ENCODE measurements at regions not wholly inside any gene's neighbourhood (a gene's known extent, or its start where the extent isn't known, plus 50 kb on each side); places are given as distances from the start of the nearest gene placed in this dataset.

- Mint-ChIP-seq H3K9me3 (peaks cover 0 to 2% (median 0%) of the 10 kb centered on the region in 8 donors), H3K27me3 (peaks cover 0 to 4% of the 10 kb centered on the region in 2 donors), H3K4me3 (no peak overlapping the region), H3K4me1 (no peaks in the 10 kb centered on the region), H3K27ac (no peak overlapping the region), H3K36me3 (no peaks in the 10 kb centered on the region)
- intact Hi-C loops (cut with micrococcal nuclease) = no loop called here
- H3K4me3 ChIP-seq (ENCODE audit: low read length in 2 of 2) = no peak overlapping the region
- H3K36me3 ChIP-seq (ENCODE audit: insufficient read depth, low read length) = no peaks in the 10 kb centered on the region
- H3K27ac ChIP-seq (ENCODE audit: low read depth, low read length) = no peak overlapping the region
- POLR2A ChIA-PET (ENCODE audit: partially characterized antibody) = no interaction called here
- H3K9me3 ChIP-seq (ENCODE audit: control insufficient read depth in 1 of 2, low read length in 2 of 2) = no peaks in the 10 kb centered on the region
- no peaks in the 10 kb centered on the region for H3K4me1 ChIP-seq (ENCODE audit: insufficient read depth, low read length)
- CTCF ChIA-PET (ENCODE audit: partially characterized antibody) = no interaction called here
- no peak for DNase-seq
- no peaks in the 10 kb centered on the region for H3K27me3 ChIP-seq (ENCODE audit: insufficient read depth, low read length)
Observed at GRCh38 chr1:98196012-98196411, 275.2 kb upstream of the DPYD start.

DNA sequence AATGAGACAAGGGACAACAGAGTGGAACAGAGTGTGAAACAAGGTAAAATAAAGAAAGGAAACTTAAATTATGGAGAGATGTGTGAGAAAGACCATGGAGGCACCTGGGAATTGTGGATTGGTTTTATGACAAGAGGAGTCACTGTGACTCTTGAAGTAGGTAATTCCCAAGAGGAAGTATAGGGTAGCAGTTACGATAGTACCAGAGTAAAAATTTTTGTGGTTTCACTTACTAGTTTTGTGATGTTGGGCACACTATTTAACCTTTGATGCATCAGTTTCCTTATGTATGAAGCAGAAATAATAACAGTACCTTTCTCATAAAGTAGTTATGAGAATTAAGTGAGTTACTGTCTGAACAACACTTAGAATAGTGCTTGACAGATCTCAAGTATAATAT, 267.9 kb upstream of the DPYD start:
- POLR2A ChIA-PET (ENCODE audit: partially characterized antibody) = no interaction called here
- Mint-ChIP-seq H3K4me3 (no peak overlapping the region), H3K27ac (no peak overlapping the region), H3K27me3 (peaks cover 0 to 3% of the 10 kb centered on the region in 2 donors), H3K4me1 (no peaks in the 10 kb centered on the region), H3K36me3 (no peaks in the 10 kb centered on the region), H3K9me3 (no peaks in the 10 kb centered on the region)
- intact Hi-C loops (cut with micrococcal nuclease) = no loop called here
- no peaks in the 10 kb centered on the region for H3K4me1 ChIP-seq (ENCODE audit: insufficient read depth, low read length)
- CTCF ChIA-PET (ENCODE audit: partially characterized antibody) = no interaction called here
- DNase-seq = no peak
- H3K27me3 ChIP-seq (ENCODE audit: insufficient read depth, low read length) = no peaks in the 10 kb centered on the region
- H3K4me3 ChIP-seq (ENCODE audit: low read length in 2 of 2) = no peak overlapping the region
- H3K9me3 ChIP-seq (ENCODE audit: control insufficient read depth in 1 of 2, low read length in 2 of 2) = no peaks in the 10 kb centered on the region
- no peaks in the 10 kb centered on the region for H3K36me3 ChIP-seq (ENCODE audit: insufficient read depth, low read length)
- no peak overlapping the region for H3K27ac ChIP-seq (ENCODE audit: low read depth, low read length)

DNA sequence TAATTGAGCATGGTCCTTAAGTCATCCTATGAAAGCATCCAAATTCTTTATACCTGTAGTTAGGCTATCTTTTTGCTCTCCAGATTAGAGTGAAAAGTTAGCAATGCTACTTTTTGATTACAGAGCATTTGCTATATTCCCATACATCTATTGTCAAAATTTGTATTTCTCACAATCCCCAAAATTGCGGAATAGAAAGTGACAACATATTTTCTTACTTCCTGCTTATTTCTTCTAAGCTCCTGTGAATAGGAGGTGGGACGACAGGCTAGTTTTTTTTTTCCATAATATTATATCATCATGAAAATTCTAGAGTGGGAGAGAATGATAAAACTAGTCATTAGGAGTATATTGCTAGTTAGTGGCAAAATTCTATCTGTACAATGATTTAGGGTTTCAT, 264.0 kb upstream of the DPYD start:
- Mint-ChIP-seq H3K36me3 (no peaks in the 10 kb centered on the region), H3K4me1 (no peaks in the 10 kb centered on the region), H3K9me3 (peaks cover 0 to 1% (median 0%) of the 10 kb centered on the region in 8 donors), H3K4me3 (no peak overlapping the region), H3K27ac (no peak overlapping the region), H3K27me3 (no peaks in the 10 kb centered on the region)
- DNase-seq = no peak
- Histone ChIP-seq H3K27me3 (ENCODE audit: insufficient read depth, low read length) (no peaks in the 10 kb centered on the region), H3K4me1 (ENCODE audit: insufficient read depth, low read length) (no peaks in the 10 kb centered on the region), H3K36me3 (ENCODE audit: insufficient read depth, low read length) (no peaks in the 10 kb centered on the region), H3K4me3 (ENCODE audit: low read length in 2 of 2) (no peak overlapping the region), H3K27ac (ENCODE audit: low read depth, low read length) (no peak overlapping the region), H3K9me3 (ENCODE audit: control insufficient read depth in 1 of 2, low read length in 2 of 2) (no peaks in the 10 kb centered on the region)
- POLR2A ChIA-PET (ENCODE audit: partially characterized antibody) = no interaction called here
- intact Hi-C loops (cut with micrococcal nuclease) = no loop called here
- CTCF ChIA-PET (ENCODE audit: partially characterized antibody) = no interaction called here

GRCh38 chr1:98181036-98181764, 260.4 kb upstream of the DPYD start:
- CTCF ChIA-PET (ENCODE audit: partially characterized antibody) = interaction anchor here (0.5 kb wide), 1 partner anchor 1649 kb away, joined by 3 read pairs; no protein-coding TSS in a partner anchor
- H3K27me3 ChIP-seq (ENCODE audit: insufficient read depth, low read length) = no peaks in the 10 kb centered on the region
- H3K9me3 ChIP-seq (ENCODE audit: control insufficient read depth in 1 of 2, low read length in 2 of 2) = no peaks in the 10 kb centered on the region
- no peak for DNase-seq
- Mint-ChIP-seq H3K27ac (no peak overlapping the region), H3K4me1 (no peaks in the 10 kb centered on the region), H3K9me3 (peaks cover 0 to 1% (median 0%) of the 10 kb centered on the region in 8 donors), H3K36me3 (no peaks in the 10 kb centered on the region), H3K27me3 (no peaks in the 10 kb centered on the region), H3K4me3 (no peak overlapping the region)
- H3K27ac ChIP-seq (ENCODE audit: low read depth, low read length) = no peak overlapping the region
- H3K4me3 ChIP-seq (ENCODE audit: low read length in 2 of 2) = no peak overlapping the region
- intact Hi-C loops (cut with micrococcal nuclease) = no loop called here
- H3K4me1 ChIP-seq (ENCODE audit: insufficient read depth, low read length) = no peaks in the 10 kb centered on the region
- POLR2A ChIA-PET (ENCODE audit: partially characterized antibody) = no interaction called here
- no peaks in the 10 kb centered on the region for H3K36me3 ChIP-seq (ENCODE audit: insufficient read depth, low read length)

GRCh38 chr1:98179151-98179773, 258.4 kb upstream of the DPYD start:
- H3K4me3 Mint-ChIP-seq = no peak overlapping the region
- Histone ChIP-seq H3K36me3 (ENCODE audit: insufficient read depth, low read length) (no peaks in the 10 kb centered on the region), H3K4me1 (ENCODE audit: insufficient read depth, low read length) (no peaks in the 10 kb centered on the region), H3K9me3 (ENCODE audit: control insufficient read depth in 1 of 2, low read length in 2 of 2) (no peaks in the 10 kb centered on the region), H3K4me3 (ENCODE audit: low read length in 2 of 2) (no peak overlapping the region), H3K27ac (ENCODE audit: low read depth, low read length) (no peak overlapping the region), H3K27me3 (ENCODE audit: insufficient read depth, low read length) (no peaks in the 10 kb centered on the region)
- no peaks in the 10 kb centered on the region for H3K36me3 Mint-ChIP-seq
- no peaks in the 10 kb centered on the region for H3K4me1 Mint-ChIP-seq
- peaks cover 0 to 1% (median 0%) of the 10 kb centered on the region in 8 donors for H3K9me3 Mint-ChIP-seq
- no peak overlapping the region for H3K27ac Mint-ChIP-seq
- ChIA-PET CTCF (ENCODE audit: partially characterized antibody) (no interaction called here), POLR2A (ENCODE audit: partially characterized antibody) (no interaction called here)
- no peaks in the 10 kb centered on the region for H3K27me3 Mint-ChIP-seq
- no peak for DNase-seq
- intact Hi-C loops (cut with micrococcal nuclease) = no loop called here

- H3K4me1 Mint-ChIP-seq = no peaks in the 10 kb centered on the region
- H3K36me3 Mint-ChIP-seq = no peaks in the 10 kb centered on the region
- H3K4me1 ChIP-seq (ENCODE audit: insufficient read depth, low read length) = no peaks in the 10 kb centered on the region
- CTCF ChIA-PET (ENCODE audit: partially characterized antibody) = no interaction called here
- H3K27me3 ChIP-seq (ENCODE audit: insufficient read depth, low read length) = no peaks in the 10 kb centered on the region
- H3K27me3 Mint-ChIP-seq = no peaks in the 10 kb centered on the region
- POLR2A ChIA-PET (ENCODE audit: partially characterized antibody) = no interaction called here
- H3K9me3 Mint-ChIP-seq = peaks cover 0 to 1% (median 0%) of the 10 kb centered on the region in 8 donors
- no peak overlapping the region for H3K27ac ChIP-seq (ENCODE audit: low read depth, low read length)
- no peak overlapping the region for H3K4me3 Mint-ChIP-seq
- no peak overlapping the region for H3K4me3 ChIP-seq (ENCODE audit: low read length in 2 of 2)
- H3K27ac Mint-ChIP-seq = no peak overlapping the region
- no peaks in the 10 kb centered on the region for H3K9me3 ChIP-seq (ENCODE audit: control insufficient read depth in 1 of 2, low read length in 2 of 2)
- DNase-seq = no peak
- H3K36me3 ChIP-seq (ENCODE audit: insufficient read depth, low read length) = no peaks in the 10 kb centered on the region
- intact Hi-C loops (cut with micrococcal nuclease) = no loop called here
Observed at GRCh38 chr1:98177751-98178150, 256.9 kb upstream of the DPYD start.

- Histone ChIP-seq H3K27me3 (ENCODE audit: insufficient read depth, low read length) (no peaks in the 10 kb centered on the region), H3K4me3 (ENCODE audit: low read length in 2 of 2) (no peak overlapping the region), H3K36me3 (ENCODE audit: insufficient read depth, low read length) (no peaks in the 10 kb centered on the region), H3K27ac (ENCODE audit: low read depth, low read length) (no peak overlapping the region), H3K9me3 (ENCODE audit: control insufficient read depth in 1 of 2, low read length in 2 of 2) (no peaks in the 10 kb centered on the region), H3K4me1 (ENCODE audit: insufficient read depth, low read length) (no peaks in the 10 kb centered on the region)
- peaks cover 0 to 1% (median 0%) of the 10 kb centered on the region in 8 donors for H3K9me3 Mint-ChIP-seq
- H3K27ac Mint-ChIP-seq = no peak overlapping the region
- H3K4me3 Mint-ChIP-seq = no peak overlapping the region
- POLR2A ChIA-PET (ENCODE audit: partially characterized antibody) = no interaction called here
- intact Hi-C loops (cut with micrococcal nuclease) = no loop called here
- H3K4me1 Mint-ChIP-seq = no peaks in the 10 kb centered on the region
- no peaks in the 10 kb centered on the region for H3K27me3 Mint-ChIP-seq
- H3K36me3 Mint-ChIP-seq = no peaks in the 10 kb centered on the region
- CTCF ChIA-PET (ENCODE audit: partially characterized antibody) = no interaction called here
- no peak for DNase-seq
Observed at GRCh38 chr1:98176936-98177335, 256.1 kb upstream of the DPYD start.

Measured in CD4-positive, alpha-beta memory T cell (primary cell).